ENCODE measurements at regions not wholly inside any gene's neighbourhood (a gene's known extent, or its start where the extent isn't known, plus 50 kb on each side); places are given as distances from the start of the nearest gene placed in this dataset.

DNA sequence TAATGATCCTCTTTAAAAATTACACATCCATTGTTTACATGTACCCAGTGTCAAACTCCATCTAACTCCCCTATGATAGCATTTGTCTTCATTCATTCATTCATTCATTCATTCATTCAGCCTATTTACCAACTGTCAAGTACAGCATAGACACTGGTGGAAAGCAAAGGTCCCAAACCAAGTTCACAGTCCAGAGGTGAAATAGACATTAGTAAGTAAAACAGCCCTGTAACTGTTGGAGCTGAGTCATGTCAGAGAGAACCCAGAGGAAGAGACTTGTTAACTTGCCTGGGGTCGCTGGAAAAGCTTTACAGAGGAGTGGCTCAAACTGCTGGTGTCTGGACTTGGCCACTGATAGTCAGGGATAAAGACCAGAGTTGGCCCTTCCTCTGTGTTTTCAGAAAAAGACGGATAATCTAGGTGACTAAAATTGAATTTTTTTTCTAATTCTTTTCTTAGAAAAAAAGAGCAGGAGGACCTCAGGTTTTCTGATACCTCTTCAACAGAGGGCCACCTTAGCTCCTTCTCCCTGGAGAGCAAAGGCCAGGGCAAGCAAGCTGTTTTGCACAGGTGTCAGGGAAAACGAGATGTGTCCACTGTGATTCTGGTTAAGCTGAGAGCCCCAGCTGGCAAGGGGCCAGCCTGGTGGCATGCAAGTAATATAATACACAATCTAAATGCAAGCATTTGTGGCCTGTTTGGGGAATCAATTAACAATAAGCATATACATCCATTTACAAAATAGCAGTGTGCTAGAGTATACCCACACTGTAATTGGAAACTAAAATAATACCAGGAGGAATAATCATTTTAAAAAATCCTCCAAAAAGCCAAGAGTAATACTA is 96.7 kb upstream of the SLC14A2 start:
- no peak overlapping the region for H3K4me3 ChIP-seq (ENCODE audit: low read depth, low read length)
- TF ChIP-seq, protein P1, sequence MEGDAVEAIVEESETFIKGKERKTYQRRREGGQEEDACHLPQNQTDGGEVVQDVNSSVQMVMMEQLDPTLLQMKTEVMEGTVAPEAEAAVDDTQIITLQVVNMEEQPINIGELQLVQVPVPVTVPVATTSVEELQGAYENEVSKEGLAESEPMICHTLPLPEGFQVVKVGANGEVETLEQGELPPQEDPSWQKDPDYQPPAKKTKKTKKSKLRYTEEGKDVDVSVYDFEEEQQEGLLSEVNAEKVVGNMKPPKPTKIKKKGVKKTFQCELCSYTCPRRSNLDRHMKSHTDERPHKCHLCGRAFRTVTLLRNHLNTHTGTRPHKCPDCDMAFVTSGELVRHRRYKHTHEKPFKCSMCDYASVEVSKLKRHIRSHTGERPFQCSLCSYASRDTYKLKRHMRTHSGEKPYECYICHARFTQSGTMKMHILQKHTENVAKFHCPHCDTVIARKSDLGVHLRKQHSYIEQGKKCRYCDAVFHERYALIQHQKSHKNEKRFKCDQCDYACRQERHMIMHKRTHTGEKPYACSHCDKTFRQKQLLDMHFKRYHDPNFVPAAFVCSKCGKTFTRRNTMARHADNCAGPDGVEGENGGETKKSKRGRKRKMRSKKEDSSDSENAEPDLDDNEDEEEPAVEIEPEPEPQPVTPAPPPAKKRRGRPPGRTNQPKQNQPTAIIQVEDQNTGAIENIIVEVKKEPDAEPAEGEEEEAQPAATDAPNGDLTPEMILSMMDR (IDR thresholded peaks at IDR 0.05; ENCODE audit: low read depth, low read length) = no peak

DNA sequence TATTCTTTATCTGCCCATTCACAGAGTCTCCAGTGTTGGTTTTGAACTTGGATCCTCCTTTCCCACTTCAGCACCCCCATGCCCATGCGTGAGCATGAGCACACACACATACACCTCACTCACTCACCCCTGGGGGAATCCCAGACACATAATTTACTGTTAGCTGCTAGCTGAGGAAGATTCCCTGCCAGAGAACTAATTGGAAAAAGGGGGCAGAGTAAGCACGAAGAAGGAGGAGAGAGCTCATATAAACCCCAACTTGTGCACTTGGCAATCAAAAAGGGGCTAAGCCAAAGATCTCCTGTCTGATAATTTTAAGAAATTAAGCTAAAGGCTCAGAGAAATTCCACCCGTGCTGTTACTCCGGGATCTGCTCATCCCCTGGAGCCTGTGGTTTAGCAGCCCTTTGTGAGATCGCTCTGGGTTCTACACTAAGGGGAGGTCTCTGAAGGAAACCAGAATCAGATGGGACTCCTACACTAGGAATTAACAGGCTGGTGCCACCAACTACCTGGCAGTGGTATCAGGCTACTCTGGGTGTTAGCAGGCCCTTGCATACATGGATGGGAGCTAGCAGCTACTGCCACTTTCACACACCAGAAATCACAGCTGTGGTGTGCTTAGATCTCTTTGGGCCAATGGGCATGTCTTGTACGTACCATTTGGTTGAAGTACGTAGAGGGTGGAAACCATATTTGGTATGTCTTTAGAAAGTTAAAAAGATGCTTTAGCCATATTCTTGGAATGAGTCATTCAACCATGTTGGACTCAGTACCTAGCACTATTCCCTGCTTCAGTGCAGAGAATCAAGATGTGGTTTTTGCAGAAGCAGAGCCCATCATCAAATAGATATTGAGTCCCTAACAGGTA is 95.6 kb upstream of the SLC14A2 start:
- H3K4me3 ChIP-seq (ENCODE audit: low read depth, low read length) = no peak overlapping the region
- TF ChIP-seq, protein P1 (IDR thresholded peaks at IDR 0.05; ENCODE audit: low read depth, low read length) = no peak

DNA sequence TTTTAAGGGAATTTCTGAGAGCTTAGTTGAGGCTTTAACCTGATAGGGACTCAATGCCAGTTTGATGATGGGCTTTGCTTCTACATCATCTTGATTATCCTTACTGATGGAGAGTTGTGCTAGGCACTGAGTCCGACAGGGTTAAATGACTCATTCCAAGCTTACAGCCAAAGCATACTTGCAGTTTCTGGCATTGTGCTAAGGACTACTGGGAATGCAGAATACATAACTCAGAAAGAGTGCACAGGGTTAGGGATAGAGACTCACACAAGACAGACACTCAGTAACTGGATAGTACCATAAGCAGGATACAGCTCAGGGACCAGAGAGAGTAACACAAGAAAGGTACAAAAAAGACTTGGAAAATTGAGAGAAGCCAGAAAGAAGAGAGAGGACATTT is 94.1 kb upstream of the SLC14A2 start:
- TF ChIP-seq, protein P1 (IDR thresholded peaks at IDR 0.05; ENCODE audit: low read depth, low read length) = no peak
- H3K4me3 ChIP-seq (ENCODE audit: low read depth, low read length) = no peak overlapping the region

DNA sequence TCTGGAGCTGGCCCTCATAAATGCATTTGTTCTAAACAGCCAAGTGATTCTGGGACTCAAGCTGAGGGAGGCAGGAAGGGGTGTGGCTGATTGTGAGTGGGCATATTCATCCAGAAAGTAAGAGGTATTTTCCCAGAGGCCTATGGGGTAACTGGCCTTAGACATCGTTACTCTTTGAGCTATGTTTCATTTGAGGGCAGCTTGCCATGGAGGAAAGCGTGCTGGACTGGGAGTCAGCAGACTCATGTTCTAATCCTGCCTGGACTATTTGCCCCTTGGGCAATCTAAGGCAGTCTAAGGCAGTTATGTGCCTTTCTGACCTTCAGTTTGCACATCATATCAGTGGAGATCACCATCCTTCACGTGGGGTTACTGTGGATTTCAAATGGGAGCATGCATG is 93.5 kb upstream of the SLC14A2 start:
- TF ChIP-seq, protein P1 (IDR thresholded peaks at IDR 0.05; ENCODE audit: low read depth, low read length) = no peak

DNA sequence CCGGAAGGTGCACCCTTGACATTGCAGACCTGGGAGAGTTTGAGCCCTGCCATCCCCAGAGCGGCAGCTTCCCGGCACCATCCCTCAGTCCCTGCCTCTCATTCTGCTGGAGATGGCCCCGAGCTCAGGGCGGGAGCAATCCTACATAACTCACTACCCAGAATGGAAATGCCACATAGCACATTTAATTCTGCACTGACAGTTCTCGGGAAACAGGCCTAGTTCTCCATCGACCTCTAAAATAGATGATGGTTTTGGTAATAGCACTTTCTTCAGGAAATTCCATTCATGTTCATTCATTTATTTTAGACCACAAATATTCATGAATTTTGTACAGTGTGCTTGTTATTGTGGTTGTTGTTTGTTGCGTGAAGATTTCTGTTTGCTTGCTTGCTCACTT is 92.9 kb upstream of the SLC14A2 start:
- TF ChIP-seq, protein P1 (IDR thresholded peaks at IDR 0.05; ENCODE audit: low read depth, low read length) = no peak
- H3K4me3 ChIP-seq (ENCODE audit: low read depth, low read length) = no peak overlapping the region

More for the DNA sequence above, 93.5 kb upstream of the SLC14A2 start:
- H3K4me3 ChIP-seq (ENCODE audit: low read depth, low read length) = no peak overlapping the region

DNA sequence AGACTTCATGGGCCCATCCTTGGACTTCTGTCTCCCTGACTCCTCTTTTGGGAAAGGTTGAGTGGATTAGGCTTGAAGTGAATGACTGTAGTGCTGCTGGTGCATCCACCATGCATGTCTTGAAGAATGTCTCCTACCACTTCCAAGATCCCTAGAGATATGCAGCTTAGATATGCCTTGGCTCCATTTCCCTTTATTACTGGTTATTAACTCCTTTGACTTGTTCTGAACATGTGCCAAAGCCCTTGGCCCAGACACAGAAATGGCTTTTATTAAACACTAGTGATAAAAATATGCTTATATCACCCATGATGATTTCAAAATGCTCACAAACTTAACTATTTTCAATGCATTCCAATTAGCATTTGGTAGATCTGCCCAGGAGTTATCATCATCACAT is 90.0 kb upstream of the SLC14A2 start:
- TF ChIP-seq, protein P1 (IDR thresholded peaks at IDR 0.05; ENCODE audit: low read depth, low read length) = no peak
- no peak overlapping the region for H3K4me3 ChIP-seq (ENCODE audit: low read depth, low read length)
